Superior temporal gyrus (tissue), 1 donor: ENCODE measurements at regions not wholly inside any gene's neighbourhood (a gene's known extent, or its start where the extent isn't known, plus 50 kb on each side); places are given as distances from the start of the nearest gene placed in this dataset.
"Not testable (repeated sequence)": the region's sequence is repeated elsewhere in the genome, so short reads cannot be mapped to it uniquely, and the experiment has no call there.

Source experiments
- DNase-seq: peaks from one replicate; pipeline ENCODE4 v3.0.0-alpha.2; 2016; ENCODE audit errors: extremely low spot score

DNA sequence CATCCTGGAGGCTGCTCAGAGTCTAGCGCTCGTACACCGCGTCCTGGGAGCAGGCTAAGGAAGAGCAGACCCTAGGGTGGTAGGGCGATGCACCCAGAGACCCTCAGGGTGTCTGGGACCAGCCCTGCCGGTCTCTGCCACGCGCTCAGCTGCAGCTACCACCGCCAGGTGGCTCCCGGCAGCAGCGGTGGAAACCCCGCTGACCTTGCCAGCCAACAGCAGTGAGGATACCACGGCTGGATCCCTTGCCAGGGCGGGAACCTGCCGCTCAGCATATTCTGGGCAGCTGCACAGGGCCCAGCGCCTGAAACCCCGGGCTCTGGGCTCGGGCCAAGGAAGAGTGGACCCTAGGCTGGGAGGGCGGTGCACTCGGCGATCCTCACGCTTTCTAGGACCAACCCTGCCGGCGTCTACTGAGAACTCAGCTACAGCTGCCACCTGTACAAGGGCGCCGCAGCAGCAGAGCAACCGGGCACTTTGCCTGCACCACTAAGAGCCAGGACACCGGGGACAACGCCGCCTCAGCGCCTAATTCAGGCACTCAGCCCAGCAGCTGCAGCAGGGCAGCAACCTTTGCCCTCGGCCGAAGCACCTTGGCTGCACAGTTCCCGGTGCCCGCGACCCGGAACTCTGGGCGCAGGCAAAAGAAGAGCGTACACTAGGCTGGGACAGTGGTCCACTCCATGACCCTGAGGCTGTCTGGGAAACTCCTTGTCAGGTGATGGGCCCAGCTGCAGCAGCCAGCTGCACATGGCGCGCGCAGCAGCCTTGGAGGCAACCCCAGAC is 80.8 kb downstream of the POTEB2 start:
- DNase-seq: not testable (repeated sequence)

DNA sequence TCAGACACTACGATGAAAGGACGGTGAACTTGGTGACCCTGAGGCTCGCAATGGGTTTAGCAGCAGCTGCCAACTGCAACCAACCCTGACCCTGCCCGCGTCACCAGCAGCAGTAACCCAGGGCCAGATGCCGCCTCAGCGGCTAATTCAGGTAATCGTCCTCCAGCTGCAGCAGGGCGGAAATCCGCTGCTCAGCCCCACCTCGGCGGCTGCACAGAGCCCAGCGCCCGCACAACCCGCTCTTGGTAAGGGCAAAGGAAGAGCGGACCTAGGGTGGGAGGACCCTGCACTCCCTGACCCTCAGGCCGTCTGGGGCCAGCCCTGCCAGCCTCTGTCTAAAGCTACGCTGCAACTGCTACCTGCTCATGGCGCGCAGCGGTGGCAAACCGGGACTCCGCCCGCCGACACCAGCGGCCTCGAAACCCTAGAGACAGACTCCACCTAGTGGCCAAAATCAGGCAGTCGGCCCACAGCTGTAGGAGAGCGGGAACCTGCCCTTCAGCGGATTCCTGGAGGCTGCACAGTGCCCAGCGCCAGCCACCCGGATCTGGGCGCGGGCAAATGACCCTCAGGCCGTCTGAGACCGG is 82.4 kb downstream of the POTEB2 start:
- not testable (repeated sequence) for DNase-seq

DNA sequence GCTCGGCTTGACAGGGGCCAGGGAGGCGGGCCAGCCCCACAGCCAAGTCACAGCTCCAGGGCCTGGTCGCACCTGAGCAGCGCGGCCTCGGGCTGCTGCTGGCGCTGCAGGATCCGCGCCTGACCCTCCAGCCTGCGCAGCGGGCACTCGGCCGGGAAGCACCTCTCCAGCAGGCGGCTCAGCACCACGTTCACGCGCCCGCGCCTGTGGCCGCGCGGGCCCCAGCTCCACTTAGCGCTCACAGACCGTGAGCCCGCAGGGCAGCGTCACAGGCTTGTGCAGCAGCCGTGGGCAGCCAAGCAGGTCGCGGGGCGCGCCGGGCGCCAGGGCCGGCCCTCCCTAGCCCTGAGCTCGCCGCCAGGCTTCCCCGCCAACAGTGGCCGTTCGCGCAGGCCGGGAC is 90.7 kb downstream of the POTEB2 start:
- not testable (repeated sequence) for DNase-seq

DNA sequence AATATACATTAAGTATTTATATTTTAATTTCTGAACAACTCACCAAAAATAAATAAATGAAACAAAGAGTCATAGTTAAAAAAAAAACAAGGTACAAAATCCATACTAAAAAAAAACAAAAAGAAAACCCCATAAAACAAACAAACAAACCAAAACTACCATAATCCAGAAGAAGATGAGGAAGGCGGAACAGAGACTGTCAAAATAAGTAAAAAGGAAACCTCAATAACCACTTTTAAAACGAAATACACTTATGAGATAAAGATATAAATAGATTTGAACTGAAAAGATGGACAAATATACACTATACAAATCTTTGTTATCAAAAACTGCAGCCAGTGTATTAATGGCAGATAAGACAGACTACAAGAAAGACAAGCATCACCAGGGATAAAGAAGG is 98.2 kb downstream of the POTEB2 start:
- not testable (repeated sequence) for DNase-seq

DNA sequence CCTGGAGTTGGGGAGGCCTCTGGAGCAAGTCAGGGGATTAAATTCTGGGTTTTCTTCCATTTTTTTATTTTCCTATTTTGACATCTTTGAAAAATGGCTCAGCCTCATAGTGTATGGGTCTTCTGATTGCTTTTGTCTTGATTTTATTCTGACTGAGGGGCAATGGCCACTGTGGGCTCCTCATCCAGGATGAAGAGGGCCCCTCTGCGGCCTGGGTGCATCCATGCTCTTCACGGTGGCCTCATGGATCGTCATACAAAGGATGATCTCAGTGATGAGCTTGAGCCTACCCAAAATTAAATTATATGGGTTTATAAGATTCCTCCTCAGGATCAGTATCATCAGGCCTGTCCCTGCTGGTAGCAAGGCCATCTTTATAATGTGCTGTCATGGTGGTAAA is 103.7 kb downstream of the POTEB2 start:
- not testable (repeated sequence) for DNase-seq

DNA sequence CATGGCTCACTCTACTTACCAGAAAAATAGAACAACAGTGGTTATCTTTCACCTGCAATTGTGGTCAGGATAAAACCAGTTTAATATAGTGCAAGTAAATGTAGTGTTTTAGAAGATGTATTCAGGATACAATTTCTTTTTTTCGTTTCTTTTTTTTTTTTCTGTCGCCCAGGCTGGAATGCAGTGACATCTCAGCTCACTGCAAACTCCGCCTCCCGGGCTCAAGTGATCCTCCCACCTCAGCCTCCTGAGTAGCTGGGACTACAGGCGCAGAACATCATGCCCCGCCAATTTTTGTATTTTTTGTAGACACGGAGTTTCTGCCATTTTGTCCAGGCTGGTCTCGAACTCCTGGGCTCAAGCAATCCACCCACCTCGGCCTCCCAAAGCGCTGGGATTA is 109.7 kb downstream of the POTEB2 start:
- not testable (repeated sequence) for DNase-seq

DNA sequence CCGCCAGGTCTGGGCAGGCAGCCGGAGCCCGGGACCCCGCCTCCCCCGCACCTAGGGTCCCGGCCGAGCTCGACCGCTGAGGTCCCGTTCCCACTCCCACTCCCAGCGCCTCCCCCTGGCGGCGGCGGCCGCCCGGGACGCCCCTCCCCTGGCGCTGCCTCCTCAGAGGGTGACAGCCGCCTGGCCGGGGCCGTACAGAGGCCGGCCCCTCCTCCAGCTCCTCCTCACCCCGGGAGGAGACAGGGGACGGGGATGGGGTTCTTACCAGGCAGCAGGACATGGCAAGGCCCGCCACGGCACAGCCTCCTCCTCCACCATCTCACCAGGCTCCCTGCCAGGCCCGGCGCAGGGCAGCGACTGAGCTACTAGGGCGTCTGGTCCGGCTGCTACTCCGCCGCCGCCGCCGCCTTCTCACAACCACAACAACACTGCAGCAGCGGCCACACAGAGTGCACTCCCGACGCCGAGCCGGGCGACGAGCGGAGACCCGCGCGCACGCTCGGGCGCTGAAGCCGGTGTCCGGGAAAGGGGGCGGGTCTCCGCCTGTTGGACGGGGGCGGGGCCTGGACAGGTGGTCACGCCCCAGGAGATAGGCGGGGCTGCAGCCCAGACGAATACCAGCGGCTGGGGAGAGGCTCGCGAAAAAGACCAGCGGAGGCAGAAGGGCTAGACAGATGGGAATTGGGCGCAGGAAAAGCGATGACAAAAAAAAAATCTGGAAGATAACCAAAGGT is 110.3 kb downstream of the POTEB2 start:
- DNase-seq: not testable (repeated sequence)

DNA sequence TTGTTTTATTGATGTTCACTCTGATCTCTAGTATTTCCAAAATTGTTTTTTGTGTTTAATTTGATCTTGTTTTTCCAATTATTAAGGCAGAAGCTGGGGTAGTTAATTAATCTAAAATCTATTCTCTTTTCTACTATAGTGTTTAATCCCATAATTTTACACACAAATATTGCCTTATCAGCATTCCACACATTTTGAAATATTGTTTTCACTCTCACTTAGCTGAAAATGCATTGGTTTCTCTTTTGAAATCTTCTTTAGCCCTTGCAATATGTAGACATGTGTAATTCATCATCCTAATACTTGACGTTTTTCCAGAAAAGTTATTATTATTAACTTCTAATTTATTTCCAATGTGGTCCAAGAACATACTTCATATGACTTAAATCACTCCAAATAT is 132.6 kb downstream of the POTEB2 start:
- DNase-seq: peak; percentile 1
